ENCODE measurements at regions not wholly inside any gene's neighbourhood (a gene's known extent, or its start where the extent isn't known, plus 50 kb on each side); places are given as distances from the start of the nearest gene placed in this dataset.

GRCh38 chr1:101723415-101723814 lies 273.3 kb downstream of the OLFM3 start:
- Histone ChIP-seq H3K27ac (no peak overlapping the region), H3K9me3 (ENCODE audit: severe bottlenecking) (no peaks in the 10 kb centered on the region), H3K36me3 (no peaks in the 10 kb centered on the region), H3K4me3 (ENCODE audit: low read depth, low read length) (no peak overlapping the region), H3K27me3 (ENCODE audit: insufficient read depth, low read depth, severe bottlenecking) (peaks cover 32% of the 10 kb centered on the region)
- no peak for DNase-seq
- TF ChIP-seq, protein P1, sequence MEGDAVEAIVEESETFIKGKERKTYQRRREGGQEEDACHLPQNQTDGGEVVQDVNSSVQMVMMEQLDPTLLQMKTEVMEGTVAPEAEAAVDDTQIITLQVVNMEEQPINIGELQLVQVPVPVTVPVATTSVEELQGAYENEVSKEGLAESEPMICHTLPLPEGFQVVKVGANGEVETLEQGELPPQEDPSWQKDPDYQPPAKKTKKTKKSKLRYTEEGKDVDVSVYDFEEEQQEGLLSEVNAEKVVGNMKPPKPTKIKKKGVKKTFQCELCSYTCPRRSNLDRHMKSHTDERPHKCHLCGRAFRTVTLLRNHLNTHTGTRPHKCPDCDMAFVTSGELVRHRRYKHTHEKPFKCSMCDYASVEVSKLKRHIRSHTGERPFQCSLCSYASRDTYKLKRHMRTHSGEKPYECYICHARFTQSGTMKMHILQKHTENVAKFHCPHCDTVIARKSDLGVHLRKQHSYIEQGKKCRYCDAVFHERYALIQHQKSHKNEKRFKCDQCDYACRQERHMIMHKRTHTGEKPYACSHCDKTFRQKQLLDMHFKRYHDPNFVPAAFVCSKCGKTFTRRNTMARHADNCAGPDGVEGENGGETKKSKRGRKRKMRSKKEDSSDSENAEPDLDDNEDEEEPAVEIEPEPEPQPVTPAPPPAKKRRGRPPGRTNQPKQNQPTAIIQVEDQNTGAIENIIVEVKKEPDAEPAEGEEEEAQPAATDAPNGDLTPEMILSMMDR (IDR thresholded peaks at IDR 0.05; ENCODE audit: low read depth, low read length), result no peak

GRCh38 chr1:101728029-101728428 lies 268.7 kb downstream of the OLFM3 start:
- Histone ChIP-seq H3K27ac (no peak overlapping the region), H3K27me3 (ENCODE audit: insufficient read depth, low read depth, severe bottlenecking) (peaks cover 33% of the 10 kb centered on the region), H3K36me3 (no peaks in the 10 kb centered on the region), H3K9me3 (ENCODE audit: severe bottlenecking) (no peaks in the 10 kb centered on the region), H3K4me3 (ENCODE audit: low read depth, low read length) (no peak overlapping the region)
- DNase-seq, result no peak
- TF ChIP-seq, protein P1 (IDR thresholded peaks at IDR 0.05; ENCODE audit: low read depth, low read length), result no peak

- Histone ChIP-seq H3K27ac (no peak overlapping the region), H3K4me3 (ENCODE audit: low read depth, low read length) (no peak overlapping the region), H3K36me3 (no peaks in the 10 kb centered on the region), H3K27me3 (ENCODE audit: insufficient read depth, low read depth, severe bottlenecking) (peaks cover 24% of the 10 kb centered on the region), H3K9me3 (ENCODE audit: severe bottlenecking) (no peaks in the 10 kb centered on the region)
- DNase-seq, result no peak
- TF ChIP-seq, protein P1 (IDR thresholded peaks at IDR 0.05; ENCODE audit: low read depth, low read length), result no peak
These were observed 266.2 kb downstream of the OLFM3 start for GRCh38 chr1:101730559-101730958.

- TF ChIP-seq, protein P1 (IDR thresholded peaks at IDR 0.05; ENCODE audit: low read depth, low read length), result no peak
- Histone ChIP-seq H3K27ac (no peak overlapping the region), H3K27me3 (ENCODE audit: insufficient read depth, low read depth, severe bottlenecking) (peaks cover 8% of the 10 kb centered on the region), H3K4me3 (ENCODE audit: low read depth, low read length) (no peak overlapping the region), H3K36me3 (no peaks in the 10 kb centered on the region), H3K9me3 (ENCODE audit: severe bottlenecking) (no peaks in the 10 kb centered on the region)
- DNase-seq, result no peak
These were observed 264.5 kb downstream of the OLFM3 start for GRCh38 chr1:101732261-101732660.

- TF ChIP-seq, protein P1 (IDR thresholded peaks at IDR 0.05; ENCODE audit: low read depth, low read length), result no peak
- Histone ChIP-seq H3K27me3 (ENCODE audit: insufficient read depth, low read depth, severe bottlenecking) (peaks cover 8% of the 10 kb centered on the region), H3K36me3 (no peaks in the 10 kb centered on the region), H3K27ac (no peak overlapping the region), H3K4me3 (ENCODE audit: low read depth, low read length) (no peak overlapping the region), H3K9me3 (ENCODE audit: severe bottlenecking) (no peaks in the 10 kb centered on the region)
- no peak for DNase-seq
These were observed 263.4 kb downstream of the OLFM3 start for GRCh38 chr1:101733340-101733739.

DNA sequence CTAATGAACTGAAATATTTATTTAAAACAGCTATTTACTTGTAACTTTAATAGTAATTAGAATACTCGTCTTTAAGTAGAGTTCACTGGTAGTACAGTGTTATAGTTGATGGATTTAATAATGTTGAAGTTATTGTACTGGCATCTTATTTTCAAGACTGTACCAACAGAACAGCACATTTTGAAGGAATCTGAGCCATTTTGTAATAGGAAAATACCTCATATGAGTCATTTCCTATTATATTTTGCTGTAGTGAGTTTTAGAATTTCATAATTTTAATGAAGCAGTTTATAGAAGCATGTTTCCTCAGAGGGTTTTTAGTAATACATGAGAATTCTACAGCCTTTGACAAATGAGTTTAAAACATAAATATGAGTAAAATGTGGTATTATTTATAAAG lies 258.3 kb downstream of the OLFM3 start:
- Histone ChIP-seq H3K27ac (no peak overlapping the region), H3K9me3 (ENCODE audit: severe bottlenecking) (no peaks in the 10 kb centered on the region), H3K36me3 (no peaks in the 10 kb centered on the region), H3K4me3 (ENCODE audit: low read depth, low read length) (no peak overlapping the region), H3K27me3 (ENCODE audit: insufficient read depth, low read depth, severe bottlenecking) (peaks cover 8% of the 10 kb centered on the region)
- TF ChIP-seq, protein P1 (IDR thresholded peaks at IDR 0.05; ENCODE audit: low read depth, low read length), result no peak
- no peak for DNase-seq
